Suprapubic skin (tissue), 4 donors: ENCODE measurements at regions not wholly inside any gene's neighbourhood (a gene's known extent, or its start where the extent isn't known, plus 50 kb on each side); places are given as distances from the start of the nearest gene placed in this dataset.

Experiments used
- CTCF ChIP-seq, 2 donors: fragments of 200-600 bp in 1 of 2; fragments of 450-650 bp in 1 of 2; sonication (generic) in 1 of 2; IDR thresholded peaks; one replicate each; pipeline ENCODE4 v1.5.1; 2016 to 2019; ENCODE audit warnings: antibody characterized with exemption in 2 of 2, mild to moderate bottlenecking in 1 of 2, moderate library complexity in 1 of 2
- POLR2A ChIP-seq, 2 donors: fragments of 450-650 bp; IDR thresholded peaks; one replicate each; pipeline ENCODE4 v1.6.1; 2017; ENCODE audit warnings: antibody characterized with exemption in 2 of 2, mild to moderate bottlenecking in 2 of 2, moderate library complexity in 2 of 2
- POLR2AphosphoS5 ChIP-seq, 3 donors: sonication (generic); formaldehyde crosslinking; IDR thresholded peaks; one replicate each; pipeline ENCODE4 v1.6.1; 2017; ENCODE audit warnings: antibody characterized with exemption in 3 of 3

DNA sequence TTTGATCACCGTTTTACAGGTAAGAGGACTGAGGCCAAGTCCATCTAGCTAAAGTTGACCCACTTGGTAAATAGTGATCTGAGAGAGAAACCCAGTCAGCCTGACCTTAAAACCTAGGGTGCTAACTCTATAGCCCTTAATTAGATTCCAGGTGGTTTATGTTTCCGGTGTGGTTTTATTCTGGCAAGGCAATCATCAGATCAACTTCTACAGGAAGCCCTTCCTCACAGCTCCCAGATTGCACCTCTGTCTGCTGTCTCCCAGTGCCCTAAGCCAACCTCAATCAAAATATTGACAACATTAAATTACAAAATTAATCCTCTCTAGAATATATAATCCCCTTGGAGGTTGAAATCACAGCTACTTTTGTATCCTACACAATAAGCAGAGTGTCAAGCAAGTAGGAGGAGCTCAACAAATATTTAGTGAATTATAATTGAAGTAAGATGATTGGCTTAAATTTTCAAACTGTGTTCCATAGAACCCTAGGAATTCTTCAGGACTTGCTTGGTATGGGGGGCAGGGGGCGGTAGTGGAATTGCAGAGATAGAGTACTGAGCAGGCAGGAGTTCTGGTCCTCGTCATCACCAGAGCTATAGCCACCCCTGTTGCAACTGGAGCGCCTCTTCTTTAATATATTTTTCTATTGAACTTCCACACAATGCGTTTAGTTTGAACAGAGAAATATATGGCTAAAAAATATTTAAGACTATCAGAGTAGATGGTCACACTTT, 692.8 kb upstream of the LRRN3 start:
- TF ChIP-seq POLR2AphosphoS5 (IDR thresholded peaks at IDR 0.05) (no peak), CTCF (IDR thresholded peaks at IDR 0.05) (no peak), POLR2A (IDR thresholded peaks at IDR 0.05) (no peak)
